ENCODE measurements at regions not wholly inside any gene's neighbourhood (a gene's known extent, or its start where the extent isn't known, plus 50 kb on each side); places are given as distances from the start of the nearest gene placed in this dataset.

GRCh38 chr1:36638268-36638667 is 155.6 kb upstream of the CSF3R start:
- TF ChIP-seq RAD21 (IDR thresholded peaks at IDR 0.05) (no peak), CTCF (IDR thresholded peaks at IDR 0.05; ENCODE audit: low read depth, low read length, missing input control) (no peak), SP1 (IDR thresholded peaks at IDR 0.05) (no peak), YY1 (IDR thresholded peaks at IDR 0.05) (no peak), REST (IDR thresholded peaks at IDR 0.05) (no peak), ATF3 (IDR thresholded peaks at IDR 0.05) (no peak), TAF1 (conservative IDR thresholded peaks at IDR 0.05) (no peak), HNF4A (conservative IDR thresholded peaks at IDR 0.05) (no peak), NR2F2 (IDR thresholded peaks at IDR 0.05) (no peak), MAX (IDR thresholded peaks at IDR 0.05) (no peak), GABPA (IDR thresholded peaks at IDR 0.05 in 1 of 2, conservative IDR thresholded peaks at IDR 0.05 in 1 of 2) (no peak)

Measured in liver (tissue), 3 donors.